Right lobe of liver (tissue), 4 donors: ENCODE measurements at regions not wholly inside any gene's neighbourhood (a gene's known extent, or its start where the extent isn't known, plus 50 kb on each side); places are given as distances from the start of the nearest gene placed in this dataset.

Experiments used
- POLR2A ChIP-seq: fragments of 450-650 bp; IDR thresholded peaks from one replicate; pipeline ENCODE4 v1.6.1; 2017; ENCODE audit warnings: antibody characterized with exemption, mild to moderate bottlenecking
- TF ChIP-seq, protein P1 (sequence below), 4 donors: fragments of 200-600 bp in 3 of 4; fragments of 450-650 bp in 1 of 4; IDR thresholded peaks; one replicate each; pipeline versions ENCODE4 v1.5.1 to v1.8.0; 2016 to 2022; ENCODE audit warnings: antibody characterized with exemption in 4 of 4, mild to moderate bottlenecking in 2 of 4
- donor health status: DM: no; HTN: no; CAD: no.
- donor health status: DM: no; HTN: no; CAD: no.
- donor health status: DM: no; HTN: yes; CAD: no.

DNA sequence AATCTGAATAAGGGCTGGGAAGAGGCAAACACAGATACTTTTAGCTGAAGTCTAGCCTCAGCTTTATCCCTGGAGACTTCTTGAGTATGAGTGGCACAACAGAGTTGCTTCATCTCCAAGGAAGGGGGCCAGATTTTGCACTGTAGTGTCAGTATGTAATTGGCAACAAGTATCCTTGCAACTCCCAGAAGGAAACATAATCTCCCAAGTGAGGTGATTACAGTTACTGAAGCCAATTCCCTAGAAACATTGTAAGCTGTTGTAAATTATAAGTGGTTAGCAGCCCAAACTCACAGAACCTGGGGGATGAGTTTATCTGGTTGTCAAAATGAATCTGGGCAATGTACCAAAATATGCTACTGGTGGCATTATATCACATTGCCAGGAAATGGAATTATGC is 2065.7 kb upstream of the PCDH20 start:
- TF ChIP-seq, protein P1, sequence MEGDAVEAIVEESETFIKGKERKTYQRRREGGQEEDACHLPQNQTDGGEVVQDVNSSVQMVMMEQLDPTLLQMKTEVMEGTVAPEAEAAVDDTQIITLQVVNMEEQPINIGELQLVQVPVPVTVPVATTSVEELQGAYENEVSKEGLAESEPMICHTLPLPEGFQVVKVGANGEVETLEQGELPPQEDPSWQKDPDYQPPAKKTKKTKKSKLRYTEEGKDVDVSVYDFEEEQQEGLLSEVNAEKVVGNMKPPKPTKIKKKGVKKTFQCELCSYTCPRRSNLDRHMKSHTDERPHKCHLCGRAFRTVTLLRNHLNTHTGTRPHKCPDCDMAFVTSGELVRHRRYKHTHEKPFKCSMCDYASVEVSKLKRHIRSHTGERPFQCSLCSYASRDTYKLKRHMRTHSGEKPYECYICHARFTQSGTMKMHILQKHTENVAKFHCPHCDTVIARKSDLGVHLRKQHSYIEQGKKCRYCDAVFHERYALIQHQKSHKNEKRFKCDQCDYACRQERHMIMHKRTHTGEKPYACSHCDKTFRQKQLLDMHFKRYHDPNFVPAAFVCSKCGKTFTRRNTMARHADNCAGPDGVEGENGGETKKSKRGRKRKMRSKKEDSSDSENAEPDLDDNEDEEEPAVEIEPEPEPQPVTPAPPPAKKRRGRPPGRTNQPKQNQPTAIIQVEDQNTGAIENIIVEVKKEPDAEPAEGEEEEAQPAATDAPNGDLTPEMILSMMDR (IDR thresholded peaks at IDR 0.05) = no peak
- TF ChIP-seq POLR2A = no peak
